HepG2 (cell line): ENCODE measurements at regions not wholly inside any gene's neighbourhood (a gene's known extent, or its start where the extent isn't known, plus 50 kb on each side); places are given as distances from the start of the nearest gene placed in this dataset.

Experiments
- ATAC-seq: fragments of 200-7000 bp; cut with Tn5 transposase; 3 replicates; pipeline ENCODE4 v1.9.1; 2020; ENCODE audit warnings: mild to moderate bottlenecking, moderate library complexity
- BruUV-seq: library from RNA; stranded (reverse); fragments of 400-500 nt; replicated peaks from 2 replicates; lab custom pipeline; 2021; lab: Mats Ljungman, UMichigan
- CTCF ChIA-PET: fragments of 300-600 bp; formaldehyde crosslinking; extraction: SDS; loops from one replicate; lab custom pipeline; 2021; ENCODE audit warnings: low total read pairs, inconsistent platforms, low intra/inter-chr PET ratio; lab: Yijun Ruan, JAX
- POLR2A ChIA-PET: fragments of 350-600 bp; sonication (Branson Sonifier 250); formaldehyde crosslinking; loops from one replicate; lab custom pipeline; 2020; ENCODE audit warnings: antibody characterized with exemption, inconsistent platforms; lab: Yijun Ruan, JAX
- DNase-seq: peaks from one replicate; pipeline ENCODE4 v3.0.0-alpha.2; 2015; ENCODE audit warnings: low spot score
- FAIRE-seq: peaks from 3 replicates; lab custom pipeline; 2011; peaks lifted over from hg19 to GRCh38; lab: Jason Lieb, UNC
- H2AFZ ChIP-seq: one replicate; pipeline ENCODE4 v1.6.1; 2011; ENCODE audit warnings: low read length, inconsistent platforms
- H3K27ac ChIP-seq: fragments of 300-600 bp; 3 replicates; pipeline ENCODE4 v1.8.0; 2011; ENCODE audit warnings: mixed run types, mild to moderate bottlenecking, mixed read lengths, low read length, inconsistent platforms; ENCODE audit not compliant: insufficient read depth; ENCODE audit errors: extremely low read length
- H3K27me3 ChIP-seq, 2 experiments: fragments of 200-600 bp in 1 of 2; 2 replicates in 1 of 2; 3 replicates in 1 of 2; pipeline versions ENCODE4 v1.6.0 to v1.8.0; 2011; ENCODE audit warnings: low read length in 2 of 2, mild to moderate bottlenecking in 2 of 2, moderate library complexity in 2 of 2, inconsistent platforms in 1 of 2; ENCODE audit not compliant: insufficient read depth in 2 of 2, control insufficient read depth in 1 of 2
- H3K36me3 ChIP-seq, 2 experiments: fragments of 200-600 bp in 1 of 2; replicated peaks in 1 of 2; 2 replicates in 1 of 2; 3 replicates in 1 of 2; pipeline versions ENCODE4 v1.5.1 to v1.8.0; 2011; ENCODE audit warnings: low read length in 2 of 2, inconsistent platforms in 1 of 2; ENCODE audit not compliant: insufficient read depth in 2 of 2, control insufficient read depth in 1 of 2
- H3K4me1 ChIP-seq: 2 replicates; pipeline ENCODE4 v1.5.1; 2012; ENCODE audit warnings: low read length, inconsistent platforms; ENCODE audit not compliant: insufficient read depth
- H3K4me2 ChIP-seq: 2 replicates; pipeline ENCODE4 v1.6.0; 2011; ENCODE audit warnings: low read depth, low read length, inconsistent platforms
- H3K4me3 ChIP-seq, 3 experiments: fragments of 200-600 bp in 1 of 3; sonication (generic), shearing (Covaris generic) in 1 of 3; replicated peaks in 1 of 3; 2 replicates each; pipeline ENCODE4 v1.5.1; 2011 to 2016; ENCODE audit warnings: low read length in 3 of 3, inconsistent platforms in 2 of 3, low read depth in 2 of 3, mild to moderate bottlenecking in 2 of 3, control low read depth in 1 of 3, mixed read lengths in 1 of 3; ENCODE audit not compliant: insufficient read depth in 1 of 3
- H3K79me2 ChIP-seq: one replicate; pipeline ENCODE4 v1.6.1; 2011; ENCODE audit warnings: low read length, inconsistent platforms; ENCODE audit not compliant: insufficient read depth
- H3K9ac ChIP-seq: 2 replicates; pipeline ENCODE4 v1.6.0; 2011; ENCODE audit warnings: mild to moderate bottlenecking, low read depth, low read length, inconsistent platforms; ENCODE audit not compliant: insufficient read depth
- H3K9me3 ChIP-seq: 2 replicates; pipeline ENCODE4 v1.5.1; 2012; ENCODE audit warnings: mild to moderate bottlenecking, low read length
- H4K20me1 ChIP-seq: 2 replicates; pipeline ENCODE4 v1.6.0; 2011; ENCODE audit warnings: inconsistent platforms, mild to moderate bottlenecking, low read length, moderate library complexity; ENCODE audit not compliant: insufficient read depth
- FOSL1 ChIP-seq: sonication (generic); formaldehyde crosslinking; IDR thresholded peaks from 2 replicates; pipeline ENCODE4 v1.9.0; 2021; ENCODE audit warnings: missing genetic modification reagents, borderline replicate concordance
- HIVEP1 ChIP-seq: sonication (generic); formaldehyde crosslinking; IDR thresholded peaks from 2 replicates; pipeline ENCODE4 v1.4.0; 2020; ENCODE audit warnings: mild to moderate bottlenecking, missing genetic modification reagents
- ZNF615 ChIP-seq: sonication (generic); formaldehyde crosslinking; IDR thresholded peaks from 2 replicates; pipeline ENCODE4 v1.5.0; 2020; ENCODE audit warnings: mild to moderate bottlenecking, missing genetic modification reagents, borderline replicate concordance
- ZNF660 ChIP-seq: sonication (generic); formaldehyde crosslinking; IDR thresholded peaks from 2 replicates; pipeline ENCODE4 v1.5.1; 2020; ENCODE audit warnings: mild to moderate bottlenecking, low read depth, missing genetic modification reagents, borderline replicate concordance
- WGBS: methylation state at CpG from one replicate; pipeline ENCODE4 v1.1.6; 2017; ENCODE audit warnings: low lambda C conversion rate; 5-methylcytosine and 5-hydroxymethylcytosine counted together
- in situ Hi-C: cut with HindIII; loops from 2 replicates; pipeline ENCODE4 v1.10.0; 2017; ENCODE audit warnings: low pct_unique_long_range_greater_than_20kb; ENCODE audit not compliant: extremely low pct_ligation_motif_present
- intact Hi-C: fragments of 100-400 bp; cut with micrococcal nuclease; formaldehyde crosslinking; loops from one replicate; pipeline ENCODE4 v1.10.0; 2022; ENCODE audit not compliant: unreplicated experiment
- TF ChIP-seq, protein P1 (sequence below): conservative IDR thresholded peaks from 2 replicates; pipeline ENCODE4 v1.6.1; 2018; ENCODE audit warnings: missing genetic modification reagents
- TF ChIP-seq, protein P2 (sequence below): sonication (generic); formaldehyde crosslinking; IDR thresholded peaks from 2 replicates; pipeline ENCODE4 v1.5.1; 2020; ENCODE audit warnings: mild to moderate bottlenecking, missing genetic modification reagents, moderate library complexity
- TF ChIP-seq, protein P3 (sequence below): sonication (generic); formaldehyde crosslinking; IDR thresholded peaks from 2 replicates; pipeline ENCODE4 v1.5.1; 2020; ENCODE audit warnings: mild to moderate bottlenecking, missing genetic modification reagents, borderline replicate concordance

DNA sequence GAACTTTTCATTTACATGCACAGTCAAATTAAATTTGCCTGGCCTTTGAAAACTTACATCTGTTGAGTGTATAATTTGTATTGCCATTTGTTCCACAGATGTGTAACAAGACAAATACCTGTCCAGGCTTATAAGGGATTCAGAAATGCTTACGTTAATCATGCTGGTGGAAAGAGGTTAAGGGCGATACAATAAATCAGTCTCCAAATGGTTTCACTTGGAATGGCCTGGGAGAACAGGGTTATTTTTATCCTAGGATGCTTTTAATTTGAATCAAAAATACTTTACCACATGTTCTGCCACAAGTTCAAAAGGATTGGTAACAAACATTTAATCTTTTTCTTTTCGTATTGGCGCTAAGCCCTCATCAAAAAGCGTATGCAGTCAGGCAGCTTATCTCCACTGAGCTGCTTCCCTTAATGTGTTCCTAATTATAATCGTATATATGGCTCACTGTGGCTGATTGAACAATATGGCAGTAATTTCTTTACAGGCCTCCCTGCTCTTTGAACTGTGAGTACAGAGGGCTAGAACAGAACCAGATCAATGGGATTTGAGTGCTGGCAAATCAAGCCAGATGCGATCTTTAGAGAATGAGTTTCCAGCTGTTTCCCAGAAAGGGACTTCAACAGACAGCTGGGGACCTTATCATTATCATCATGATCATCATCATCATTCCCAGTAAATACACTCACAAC is 425.7 kb downstream of the SPRY2 start:
- H3K27me3 ChIP-seq, result no peaks in the 10 kb centered on the region
- H2AFZ ChIP-seq, result no peak overlapping the region
- H3K79me2 ChIP-seq, result no peaks in the 10 kb centered on the region
- H3K4me3 ChIP-seq, result no peak overlapping the region
- H4K20me1 ChIP-seq, result no peaks in the 10 kb centered on the region
- H3K36me3 ChIP-seq, result no peaks in the 10 kb centered on the region
- TF ChIP-seq HIVEP1 (no peak), FOSL1 (CRISPR knock-in tag) (no peak), ZNF615 (CRISPR knock-in tag) (no peak), ZNF660 (no peak)
- TF ChIP-seq, protein P1, sequence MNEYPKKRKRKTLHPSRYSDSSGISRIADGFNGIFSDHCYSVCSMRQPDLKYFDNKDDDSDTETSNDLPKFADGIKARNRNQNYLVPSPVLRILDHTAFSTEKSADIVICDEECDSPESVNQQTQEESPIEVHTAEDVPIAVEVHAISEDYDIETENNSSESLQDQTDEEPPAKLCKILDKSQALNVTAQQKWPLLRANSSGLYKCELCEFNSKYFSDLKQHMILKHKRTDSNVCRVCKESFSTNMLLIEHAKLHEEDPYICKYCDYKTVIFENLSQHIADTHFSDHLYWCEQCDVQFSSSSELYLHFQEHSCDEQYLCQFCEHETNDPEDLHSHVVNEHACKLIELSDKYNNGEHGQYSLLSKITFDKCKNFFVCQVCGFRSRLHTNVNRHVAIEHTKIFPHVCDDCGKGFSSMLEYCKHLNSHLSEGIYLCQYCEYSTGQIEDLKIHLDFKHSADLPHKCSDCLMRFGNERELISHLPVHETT (CRISPR knock-in tag), result no peak
- TF ChIP-seq, protein P2, sequence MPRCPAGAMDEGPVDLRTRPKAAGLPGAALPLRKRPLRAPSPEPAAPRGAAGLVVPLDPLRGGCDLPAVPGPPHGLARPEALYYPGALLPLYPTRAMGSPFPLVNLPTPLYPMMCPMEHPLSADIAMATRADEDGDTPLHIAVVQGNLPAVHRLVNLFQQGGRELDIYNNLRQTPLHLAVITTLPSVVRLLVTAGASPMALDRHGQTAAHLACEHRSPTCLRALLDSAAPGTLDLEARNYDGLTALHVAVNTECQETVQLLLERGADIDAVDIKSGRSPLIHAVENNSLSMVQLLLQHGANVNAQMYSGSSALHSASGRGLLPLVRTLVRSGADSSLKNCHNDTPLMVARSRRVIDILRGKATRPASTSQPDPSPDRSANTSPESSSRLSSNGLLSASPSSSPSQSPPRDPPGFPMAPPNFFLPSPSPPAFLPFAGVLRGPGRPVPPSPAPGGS (CRISPR knock-in tag), result no peak
- TF ChIP-seq, protein P3, sequence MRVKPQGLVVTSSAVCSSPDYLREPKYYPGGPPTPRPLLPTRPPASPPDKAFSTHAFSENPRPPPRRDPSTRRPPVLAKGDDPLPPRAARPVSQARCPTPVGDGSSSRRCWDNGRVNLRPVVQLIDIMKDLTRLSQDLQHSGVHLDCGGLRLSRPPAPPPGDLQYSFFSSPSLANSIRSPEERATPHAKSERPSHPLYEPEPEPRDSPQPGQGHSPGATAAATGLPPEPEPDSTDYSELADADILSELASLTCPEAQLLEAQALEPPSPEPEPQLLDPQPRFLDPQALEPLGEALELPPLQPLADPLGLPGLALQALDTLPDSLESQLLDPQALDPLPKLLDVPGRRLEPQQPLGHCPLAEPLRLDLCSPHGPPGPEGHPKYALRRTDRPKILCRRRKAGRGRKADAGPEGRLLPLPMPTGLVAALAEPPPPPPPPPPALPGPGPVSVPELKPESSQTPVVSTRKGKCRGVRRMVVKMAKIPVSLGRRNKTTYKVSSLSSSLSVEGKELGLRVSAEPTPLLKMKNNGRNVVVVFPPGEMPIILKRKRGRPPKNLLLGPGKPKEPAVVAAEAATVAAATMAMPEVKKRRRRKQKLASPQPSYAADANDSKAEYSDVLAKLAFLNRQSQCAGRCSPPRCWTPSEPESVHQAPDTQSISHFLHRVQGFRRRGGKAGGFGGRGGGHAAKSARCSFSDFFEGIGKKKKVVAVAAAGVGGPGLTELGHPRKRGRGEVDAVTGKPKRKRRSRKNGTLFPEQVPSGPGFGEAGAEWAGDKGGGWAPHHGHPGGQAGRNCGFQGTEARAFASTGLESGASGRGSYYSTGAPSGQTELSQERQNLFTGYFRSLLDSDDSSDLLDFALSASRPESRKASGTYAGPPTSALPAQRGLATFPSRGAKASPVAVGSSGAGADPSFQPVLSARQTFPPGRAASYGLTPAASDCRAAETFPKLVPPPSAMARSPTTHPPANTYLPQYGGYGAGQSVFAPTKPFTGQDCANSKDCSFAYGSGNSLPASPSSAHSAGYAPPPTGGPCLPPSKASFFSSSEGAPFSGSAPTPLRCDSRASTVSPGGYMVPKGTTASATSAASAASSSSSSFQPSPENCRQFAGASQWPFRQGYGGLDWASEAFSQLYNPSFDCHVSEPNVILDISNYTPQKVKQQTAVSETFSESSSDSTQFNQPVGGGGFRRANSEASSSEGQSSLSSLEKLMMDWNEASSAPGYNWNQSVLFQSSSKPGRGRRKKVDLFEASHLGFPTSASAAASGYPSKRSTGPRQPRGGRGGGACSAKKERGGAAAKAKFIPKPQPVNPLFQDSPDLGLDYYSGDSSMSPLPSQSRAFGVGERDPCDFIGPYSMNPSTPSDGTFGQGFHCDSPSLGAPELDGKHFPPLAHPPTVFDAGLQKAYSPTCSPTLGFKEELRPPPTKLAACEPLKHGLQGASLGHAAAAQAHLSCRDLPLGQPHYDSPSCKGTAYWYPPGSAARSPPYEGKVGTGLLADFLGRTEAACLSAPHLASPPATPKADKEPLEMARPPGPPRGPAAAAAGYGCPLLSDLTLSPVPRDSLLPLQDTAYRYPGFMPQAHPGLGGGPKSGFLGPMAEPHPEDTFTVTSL (CRISPR knock-in tag), result no peak
- TF ChIP-seq, all 625 proteins: peak for 0
- no peak overlapping the region for H3K27ac ChIP-seq
- no peak for ATAC-seq
- no peaks in the 10 kb centered on the region for H3K4me1 ChIP-seq
- intact Hi-C loops (no loop called here), in situ Hi-C loops (no loop called here)
- ChIA-PET POLR2A (no interaction called here), CTCF (no interaction called here)
- no peak for FAIRE-seq
- no peak overlapping the region for H3K9ac ChIP-seq
- 71% methylated on average over 7 of the region's 7 CpGs for WGBS
- BruUV-seq, result no TSS peak
- H3K4me2 ChIP-seq, result no peak overlapping the region
- peaks cover 33% of the 10 kb centered on the region; the same call in 1 of the 2 replicates for H3K9me3 ChIP-seq
- DNase-seq, result no peak
